Activated naive CD4-positive, alpha-beta T cell treated with anti-CD3 and anti-CD28 coated beads, Interleukin-2, amount 10 ng/mL, durations not matched to agents 7 days and 5 days (primary cell): ENCODE measurements at regions not wholly inside any gene's neighbourhood (a gene's known extent, or its start where the extent isn't known, plus 50 kb on each side); places are given as distances from the start of the nearest gene placed in this dataset.
"Not testable (repeated sequence)": the region's sequence is repeated elsewhere in the genome, so short reads cannot be mapped to it uniquely, and the experiment has no call there.

Experiments used
- CTCF ChIA-PET: fragments of 350-600 bp; sonication (Branson Sonifier 250); formaldehyde crosslinking; loops from one replicate; lab custom pipeline; 2021; ENCODE audit warnings: antibody characterized with exemption; lab: Charles Lee
- DNase-seq: peaks from one replicate; pipeline ENCODE4 v3.0.0-alpha.2; 2020
- H3K27ac Mint-ChIP-seq: one replicate; pipeline ENCODE4 v1.8.0; 2021; ENCODE audit warnings: mild to moderate bottlenecking, moderate library complexity, mixed read lengths
- H3K27me3 Mint-ChIP-seq: one replicate; pipeline ENCODE4 v1.8.0; 2021; ENCODE audit warnings: mild to moderate bottlenecking, mixed read lengths
- H3K36me3 Mint-ChIP-seq: one replicate; pipeline ENCODE4 v1.8.0; 2021; ENCODE audit warnings: mixed read lengths
- H3K4me1 Mint-ChIP-seq: one replicate; pipeline ENCODE4 v1.8.0; 2021; ENCODE audit warnings: mixed read lengths
- H3K4me3 Mint-ChIP-seq: one replicate; pipeline ENCODE4 v1.8.0; 2021; ENCODE audit warnings: mild to moderate bottlenecking, moderate library complexity, mixed read lengths
- H3K9me3 Mint-ChIP-seq: one replicate; pipeline ENCODE4 v1.8.0; 2021; ENCODE audit warnings: mixed read lengths

- Mint-ChIP-seq H3K9me3 (peaks cover 2% of the 10 kb centered on the region), H3K4me3 (no peak overlapping the region), H3K36me3 (no peaks in the 10 kb centered on the region), H3K4me1 (no peaks in the 10 kb centered on the region), H3K27me3 (no peaks in the 10 kb centered on the region), H3K27ac (no peak overlapping the region)
- DNase-seq, result no peak
- CTCF ChIA-PET, result no interaction called here
Observed at GRCh38 chrX:10992110-10992509, 119.0 kb upstream of the HCCS start.

DNA sequence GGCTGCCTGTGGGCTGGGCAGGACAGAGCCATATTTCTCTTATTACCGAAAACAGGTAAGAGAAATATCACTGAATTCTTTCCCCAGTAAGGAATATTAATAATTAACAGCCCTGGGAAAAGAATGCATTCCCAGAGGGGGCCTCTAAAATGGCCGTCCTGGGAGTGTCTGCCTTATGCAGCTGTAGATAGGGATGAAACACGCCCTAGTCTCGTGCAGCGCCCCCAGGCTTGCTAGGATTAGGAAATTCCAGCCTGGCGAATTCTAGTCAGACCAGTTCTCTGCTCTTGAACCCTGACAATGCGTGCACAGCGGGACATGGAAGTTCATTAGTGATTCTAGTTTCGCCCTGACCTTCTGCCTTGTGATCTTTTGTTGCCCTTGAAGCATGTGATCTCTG is 104.1 kb upstream of the HCCS start:
- H3K27ac Mint-ChIP-seq, CTCF ChIA-PET, H3K4me3 Mint-ChIP-seq: not testable (repeated sequence)

GRCh38 chrX:11010476-11010875 is 100.7 kb upstream of the HCCS start:
- Mint-ChIP-seq H3K27me3 (no peaks in the 10 kb centered on the region), H3K36me3 (no peaks in the 10 kb centered on the region), H3K4me3 (no peak overlapping the region), H3K4me1 (no peaks in the 10 kb centered on the region), H3K9me3 (no peaks in the 10 kb centered on the region), H3K27ac (no peak overlapping the region)
- DNase-seq, result no peak
- CTCF ChIA-PET, result no interaction called here

More for the DNA sequence above, 104.1 kb upstream of the HCCS start:
- not testable (repeated sequence) for H3K9me3 Mint-ChIP-seq, H3K27me3 Mint-ChIP-seq, H3K36me3 Mint-ChIP-seq, DNase-seq, H3K4me1 Mint-ChIP-seq

- Mint-ChIP-seq H3K36me3 (no peaks in the 10 kb centered on the region), H3K9me3 (no peaks in the 10 kb centered on the region), H3K4me1 (no peaks in the 10 kb centered on the region), H3K27me3 (no peaks in the 10 kb centered on the region), H3K27ac (no peak overlapping the region), H3K4me3 (no peak overlapping the region)
- no peak for DNase-seq
- CTCF ChIA-PET, result no interaction called here
Observed at GRCh38 chrX:11016728-11017127, 94.4 kb upstream of the HCCS start.

GRCh38 chrX:11022588-11022987 is 88.5 kb upstream of the HCCS start:
- DNase-seq, H3K9me3 Mint-ChIP-seq, H3K4me3 Mint-ChIP-seq, H3K27me3 Mint-ChIP-seq, H3K27ac Mint-ChIP-seq, CTCF ChIA-PET, H3K4me1 Mint-ChIP-seq, H3K36me3 Mint-ChIP-seq: not testable (repeated sequence)

DNA sequence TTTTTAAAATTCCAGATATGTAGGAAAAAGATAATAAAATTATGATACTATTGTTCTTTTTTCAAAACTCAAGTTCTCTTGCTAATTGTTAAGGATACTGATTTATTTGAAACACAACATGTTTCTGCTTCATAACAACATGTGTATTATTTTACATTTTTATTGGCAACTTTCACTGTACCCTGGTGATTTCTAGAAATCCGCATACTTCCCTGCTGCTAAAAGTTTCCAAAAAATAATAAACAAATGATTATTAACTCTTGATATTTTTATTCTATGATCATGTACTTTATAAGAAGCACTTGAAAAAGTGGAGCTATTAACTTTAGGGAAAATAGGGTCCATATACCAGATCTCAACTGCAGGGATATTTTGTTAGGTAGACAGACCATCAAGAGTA is 71.2 kb upstream of the HCCS start:
- no peak for DNase-seq
- no peaks in the 10 kb centered on the region for H3K9me3 Mint-ChIP-seq
- no peaks in the 10 kb centered on the region for H3K36me3 Mint-ChIP-seq
- no peak overlapping the region for H3K27ac Mint-ChIP-seq
- no peak overlapping the region for H3K4me3 Mint-ChIP-seq
- CTCF ChIA-PET, result no interaction called here
- H3K27me3 Mint-ChIP-seq, result no peaks in the 10 kb centered on the region
- no peaks in the 10 kb centered on the region for H3K4me1 Mint-ChIP-seq

DNA sequence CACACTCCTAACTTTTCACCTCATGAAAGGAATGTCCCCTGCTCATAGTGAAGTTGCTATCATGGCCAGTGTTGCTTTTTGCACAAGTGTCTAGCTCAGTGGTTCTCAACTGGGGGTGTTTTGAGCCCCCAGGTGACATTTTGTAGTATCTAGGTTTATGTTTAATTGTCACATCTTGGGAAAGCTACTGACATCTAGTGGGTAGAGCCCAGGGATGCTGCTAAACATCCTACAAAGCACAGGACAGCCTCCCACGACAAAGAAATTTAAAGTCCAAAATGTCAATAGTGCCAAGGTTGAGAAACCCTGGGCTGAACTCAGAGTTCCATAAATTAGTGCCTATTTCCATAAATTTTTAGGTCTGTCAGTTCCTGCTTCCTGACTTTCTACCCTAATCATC is 70.7 kb upstream of the HCCS start:
- no peak overlapping the region for H3K27ac Mint-ChIP-seq
- H3K4me3 Mint-ChIP-seq, result no peak overlapping the region
- H3K36me3 Mint-ChIP-seq, result no peaks in the 10 kb centered on the region
- CTCF ChIA-PET, result no interaction called here
- H3K9me3 Mint-ChIP-seq, result no peaks in the 10 kb centered on the region
- DNase-seq, result no peak
- no peaks in the 10 kb centered on the region for H3K4me1 Mint-ChIP-seq
- H3K27me3 Mint-ChIP-seq, result no peaks in the 10 kb centered on the region

DNA sequence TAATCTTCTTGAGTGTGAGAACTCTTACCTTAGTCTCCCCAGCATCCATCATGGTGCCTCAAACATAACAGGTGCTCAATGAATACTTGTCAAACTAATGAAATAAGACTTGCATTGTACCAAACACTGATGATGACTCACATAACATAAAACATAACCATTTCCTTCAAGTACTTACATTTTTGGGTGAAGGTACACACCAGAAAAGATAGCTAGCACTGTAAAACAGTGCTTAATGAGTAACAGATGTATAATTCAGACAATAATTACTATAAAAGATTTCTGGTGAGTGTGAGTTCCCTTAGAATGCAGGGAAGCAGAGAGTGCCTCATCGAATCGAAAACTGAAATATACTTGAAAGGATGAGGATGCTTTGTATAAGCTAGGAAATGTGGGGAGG is 70.1 kb upstream of the HCCS start:
- Mint-ChIP-seq H3K36me3 (no peaks in the 10 kb centered on the region), H3K27me3 (no peaks in the 10 kb centered on the region), H3K4me1 (no peaks in the 10 kb centered on the region), H3K9me3 (no peaks in the 10 kb centered on the region), H3K4me3 (no peak overlapping the region), H3K27ac (no peak overlapping the region)
- CTCF ChIA-PET, result no interaction called here
- no peak for DNase-seq

GRCh38 chrX:11050013-11050412 is 61.1 kb upstream of the HCCS start:
- H3K4me3 Mint-ChIP-seq, result no peak overlapping the region
- peaks cover 2% of the 10 kb centered on the region for H3K9me3 Mint-ChIP-seq
- H3K4me1 Mint-ChIP-seq, result no peaks in the 10 kb centered on the region
- H3K27ac Mint-ChIP-seq, result no peak overlapping the region
- H3K36me3 Mint-ChIP-seq, result no peaks in the 10 kb centered on the region
- CTCF ChIA-PET, result no interaction called here
- H3K27me3 Mint-ChIP-seq, result no peaks in the 10 kb centered on the region
- DNase-seq, result no peak

- CTCF ChIA-PET, result no interaction called here
- no peaks in the 10 kb centered on the region for H3K9me3 Mint-ChIP-seq
- H3K4me3 Mint-ChIP-seq, result no peak overlapping the region
- no peaks in the 10 kb centered on the region for H3K4me1 Mint-ChIP-seq
- no peaks in the 10 kb centered on the region for H3K36me3 Mint-ChIP-seq
- no peak overlapping the region for H3K27ac Mint-ChIP-seq
- DNase-seq, result no peak
- no peaks in the 10 kb centered on the region for H3K27me3 Mint-ChIP-seq
Observed at GRCh38 chrX:11053351-11053750, 57.8 kb upstream of the HCCS start.

GRCh38 chrX:11056322-11057176 is 54.6 kb upstream of the HCCS start:
- Mint-ChIP-seq H3K27ac (no peak overlapping the region), H3K4me3 (no peak overlapping the region), H3K36me3 (no peaks in the 10 kb centered on the region), H3K4me1 (no peaks in the 10 kb centered on the region), H3K27me3 (no peaks in the 10 kb centered on the region), H3K9me3 (no peaks in the 10 kb centered on the region)
- CTCF ChIA-PET, result no interaction called here
- DNase-seq, result no peak

DNA sequence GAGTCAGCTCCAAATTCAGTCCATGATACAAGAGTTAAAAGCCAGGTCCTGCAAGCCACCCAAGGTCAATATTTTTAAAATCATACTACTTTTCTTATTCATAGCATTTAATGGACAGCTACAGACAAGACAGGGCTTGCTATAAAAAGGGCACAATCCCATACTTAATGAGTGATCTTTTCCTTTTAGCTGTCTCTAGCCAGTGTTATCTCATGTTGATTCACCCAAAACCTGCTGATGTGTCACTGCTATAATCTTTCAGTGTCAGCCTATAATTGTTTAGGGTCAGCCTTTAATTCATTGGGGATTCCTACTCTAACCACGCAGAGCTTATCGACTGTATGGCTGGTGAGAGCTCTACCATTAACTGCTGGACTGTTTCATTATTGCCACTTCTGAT is 51.2 kb upstream of the HCCS start:
- CTCF ChIA-PET, result no interaction called here
- H3K36me3 Mint-ChIP-seq, result no peaks in the 10 kb centered on the region

More for the DNA sequence above, 51.2 kb upstream of the HCCS start:
- no peaks in the 10 kb centered on the region for H3K27me3 Mint-ChIP-seq
- no peaks in the 10 kb centered on the region for H3K9me3 Mint-ChIP-seq
- H3K4me3 Mint-ChIP-seq, result no peak overlapping the region
- H3K27ac Mint-ChIP-seq, result no peak overlapping the region
- DNase-seq, result no peak
- no peaks in the 10 kb centered on the region for H3K4me1 Mint-ChIP-seq
